ENCODE measurements at regions not wholly inside any gene's neighbourhood (a gene's known extent, or its start where the extent isn't known, plus 50 kb on each side); places are given as distances from the start of the nearest gene placed in this dataset.
"Not testable (repeated sequence)": the region's sequence is repeated elsewhere in the genome, so short reads cannot be mapped to it uniquely, and the experiment has no call there.

- DNase-seq, result no peak
Measured at GRCh38 chr1:83508485-83509151, 490.3 kb downstream of the TTLL7 start.

DNA sequence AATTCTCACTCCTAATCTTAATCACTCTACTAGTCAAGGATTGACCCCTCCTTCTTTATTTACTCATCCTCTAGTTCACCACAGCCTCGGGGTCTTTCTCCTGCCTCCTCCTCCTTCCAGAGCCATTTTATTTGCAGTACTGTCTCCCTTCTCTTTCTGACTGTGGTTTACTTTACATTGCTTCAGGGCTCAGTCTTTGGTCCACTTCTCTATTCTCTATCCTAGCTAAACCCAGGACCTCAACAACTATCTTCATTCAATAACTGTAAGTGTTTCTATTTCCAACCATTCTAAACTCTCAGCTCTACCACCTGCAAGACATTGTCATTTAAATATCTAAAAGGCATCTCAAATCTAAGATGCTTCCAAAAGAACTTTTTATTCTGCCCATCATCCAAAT, 493.8 kb downstream of the TTLL7 start:
- DNase-seq, result no peak

DNA sequence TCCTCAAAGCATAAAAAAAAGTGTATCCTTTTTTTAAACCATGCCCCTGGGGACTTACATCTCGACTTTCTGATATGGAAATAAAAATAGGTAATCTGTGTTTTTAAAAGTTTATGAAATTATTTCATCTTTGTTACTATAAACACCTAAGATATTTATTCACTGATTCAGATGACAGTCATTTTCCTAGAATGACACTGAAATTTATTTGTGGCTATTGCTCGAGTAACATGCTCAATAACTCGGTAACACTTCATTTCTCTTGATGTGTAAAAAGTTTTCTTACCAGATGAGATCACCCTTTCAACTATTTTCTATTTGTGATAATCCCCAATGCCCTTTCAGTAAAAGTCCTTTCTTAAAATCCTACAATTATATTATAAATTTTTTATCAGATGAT, 495.8 kb downstream of the TTLL7 start:
- DNase-seq, result no peak

GRCh38 chr1:83500987-83501591, 497.8 kb downstream of the TTLL7 start:
- DNase-seq, result no peak

DNA sequence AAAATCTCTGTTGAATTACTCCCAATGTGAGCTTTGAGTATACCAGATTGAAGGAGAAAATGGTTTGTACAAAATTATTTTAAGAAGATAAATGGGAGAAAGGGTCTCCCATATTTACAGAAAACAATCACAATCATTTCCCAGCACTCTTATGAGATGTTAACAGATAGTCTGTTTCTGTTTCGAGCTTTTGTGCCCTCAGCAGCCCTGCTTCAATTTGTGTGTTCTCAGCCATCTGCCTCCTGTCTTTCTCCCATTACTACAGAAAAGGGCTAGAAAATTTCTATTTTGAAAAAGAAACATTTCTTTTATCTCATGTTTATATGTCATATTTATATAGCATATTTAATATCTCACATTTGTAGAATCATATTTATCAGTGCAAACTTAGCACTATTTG, 498.4 kb downstream of the TTLL7 start:
- DNase-seq, result no peak

DNA sequence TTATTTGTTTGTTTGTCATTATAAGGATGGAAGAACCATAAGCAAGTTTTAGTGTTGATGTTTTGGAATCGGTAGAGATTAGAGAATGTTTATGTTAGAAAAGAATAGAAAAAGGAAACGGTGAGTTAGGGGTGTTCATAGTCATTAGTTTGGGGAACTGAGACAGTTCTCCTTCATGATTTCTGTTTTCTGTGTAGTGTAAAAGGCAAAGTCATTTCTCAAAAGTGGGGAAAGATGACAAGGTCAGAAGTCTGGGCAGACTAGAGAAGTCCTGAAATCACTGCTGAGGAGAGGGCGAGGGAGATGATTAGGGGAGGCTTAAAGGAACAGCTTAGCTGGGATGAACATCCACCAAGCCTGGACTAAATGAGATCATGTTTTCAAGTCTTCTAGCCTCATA, 498.9 kb downstream of the TTLL7 start:
- DNase-seq, result no peak

DNA sequence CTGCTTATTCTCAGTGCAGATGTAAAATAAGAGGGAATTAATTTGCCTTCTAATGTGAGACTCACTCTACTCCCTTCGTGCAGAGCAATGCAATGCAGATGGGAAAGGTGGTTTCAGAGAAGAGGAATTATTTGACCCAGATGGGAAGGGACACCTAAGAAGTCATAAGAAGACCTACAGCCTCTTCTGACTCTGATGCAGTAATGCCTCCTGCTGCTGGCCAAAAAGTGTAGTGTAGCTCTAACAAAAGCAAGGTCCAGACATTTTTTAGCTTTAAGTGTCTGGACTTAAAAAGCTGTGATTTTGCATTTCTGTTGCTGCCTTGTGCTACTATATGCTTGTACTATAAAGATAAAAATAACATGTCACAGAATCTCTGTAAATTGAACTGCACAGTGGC, 501.4 kb downstream of the TTLL7 start:
- no peak for DNase-seq

DNA sequence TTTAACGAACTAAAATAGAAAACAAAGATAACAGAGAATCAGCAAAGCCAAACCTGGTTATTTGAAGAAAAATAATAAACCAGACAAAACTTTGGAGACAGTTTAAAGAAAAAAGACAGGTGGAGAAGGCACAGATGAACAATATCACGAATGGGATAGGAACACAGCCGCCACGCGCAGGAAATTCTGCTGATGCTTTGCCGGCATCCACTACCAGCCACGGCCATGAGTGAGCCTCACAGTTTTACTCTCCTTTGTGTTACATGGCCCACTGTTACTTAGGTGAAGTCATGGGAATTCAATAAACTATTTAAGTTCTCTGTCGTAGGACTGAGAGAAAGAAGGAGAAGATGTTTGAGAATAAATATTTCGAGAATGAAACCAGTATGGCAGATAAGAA, 503.4 kb downstream of the TTLL7 start:
- no peak for DNase-seq

GRCh38 chr1:83493633-83494032, 505.3 kb downstream of the TTLL7 start:
- DNase-seq, result no peak

- DNase-seq, result no peak
Measured at GRCh38 chr1:83491930-83492329, 507.0 kb downstream of the TTLL7 start.

DNA sequence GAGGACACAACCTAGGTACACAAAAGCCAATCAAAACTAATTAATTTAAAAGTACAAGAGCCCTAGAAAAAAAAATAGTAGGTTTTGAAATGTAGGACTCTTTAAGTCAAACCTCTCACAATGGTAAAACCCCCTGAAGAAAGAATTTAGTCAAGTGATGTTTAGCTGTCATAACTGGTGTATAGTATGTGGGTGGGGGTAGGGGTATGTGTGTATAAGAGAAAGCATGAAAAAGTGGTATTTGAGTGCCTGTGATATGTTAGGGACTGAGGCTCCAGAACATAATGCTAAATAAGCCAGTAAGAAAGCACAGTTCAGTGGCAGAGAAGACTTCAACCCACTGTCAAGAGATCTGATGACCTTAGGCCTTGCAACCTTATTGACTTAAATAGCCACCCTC, 507.9 kb downstream of the TTLL7 start:
- DNase-seq, result no peak

DNA sequence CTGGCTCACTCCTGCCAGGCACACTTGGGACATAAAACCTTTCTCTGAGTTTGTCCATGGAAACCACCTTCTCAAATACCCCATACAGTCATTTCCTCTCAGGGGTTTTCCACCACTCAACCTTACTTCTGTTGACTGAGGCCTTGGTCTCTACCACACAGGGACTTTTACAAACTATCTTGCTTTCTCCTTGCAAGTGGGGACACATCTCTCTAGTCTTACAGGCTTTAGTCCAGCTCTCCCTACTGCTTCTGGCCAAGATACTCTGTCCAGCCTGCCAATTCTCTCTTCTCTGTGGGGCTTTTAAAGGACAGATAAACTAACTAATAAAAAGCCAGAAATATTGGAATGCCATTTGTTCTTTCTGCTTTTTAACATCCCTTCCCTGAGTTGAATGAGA, 510.8 kb downstream of the TTLL7 start:
- not testable (repeated sequence) for DNase-seq

DNA sequence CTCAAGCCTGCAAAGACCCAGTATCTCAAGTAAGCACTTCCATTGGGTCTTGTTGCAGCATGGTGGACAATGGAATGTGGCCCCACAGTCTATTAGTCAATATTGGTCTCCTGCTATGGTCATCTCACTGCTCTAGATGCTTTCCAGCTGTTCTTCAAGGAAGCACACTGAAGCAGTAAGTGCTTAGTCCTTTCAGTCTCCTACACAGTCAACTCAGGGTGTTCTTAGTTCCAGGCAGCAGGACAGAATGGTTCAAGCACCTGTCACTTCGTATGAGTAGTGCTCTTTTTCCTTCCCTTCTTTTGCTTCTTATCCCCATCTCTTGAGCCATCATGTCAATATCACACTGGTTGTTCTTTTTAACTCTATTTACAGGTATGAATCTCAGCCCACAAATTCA, 511.5 kb downstream of the TTLL7 start:
- DNase-seq, result not testable (repeated sequence)

DNA sequence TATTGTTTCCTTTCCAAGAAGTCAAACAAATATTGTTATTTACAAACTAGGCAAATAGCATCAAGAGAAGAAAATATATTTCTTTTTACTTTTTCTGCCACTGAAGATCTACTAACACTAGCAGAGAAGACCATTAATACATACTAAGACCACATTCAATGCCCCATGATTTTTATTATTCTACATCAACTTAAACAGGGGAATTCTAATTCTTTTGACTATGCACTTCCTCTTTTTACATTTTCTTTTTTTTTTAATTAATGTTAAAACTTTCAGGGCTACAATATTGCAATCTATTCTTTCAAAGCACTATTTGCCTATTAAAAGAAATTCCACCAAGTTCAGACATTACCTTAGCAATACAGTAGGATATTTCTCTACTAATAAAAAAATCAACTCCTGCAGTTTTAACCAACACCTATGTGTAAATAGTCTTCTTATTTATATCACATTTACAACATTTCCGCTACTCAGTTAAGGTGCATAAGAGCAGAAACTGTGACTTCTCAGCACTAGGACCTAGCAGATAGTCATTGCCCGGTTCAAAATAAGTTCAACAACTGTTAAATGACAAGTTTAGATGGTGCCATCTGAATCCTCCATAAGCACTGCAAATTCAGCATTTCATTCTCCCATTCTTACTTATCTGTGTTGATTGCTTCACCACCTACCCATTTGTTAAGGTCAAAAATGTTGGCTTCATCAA, 513.5 kb downstream of the TTLL7 start:
- DNase-seq, result not testable (repeated sequence)

DNA sequence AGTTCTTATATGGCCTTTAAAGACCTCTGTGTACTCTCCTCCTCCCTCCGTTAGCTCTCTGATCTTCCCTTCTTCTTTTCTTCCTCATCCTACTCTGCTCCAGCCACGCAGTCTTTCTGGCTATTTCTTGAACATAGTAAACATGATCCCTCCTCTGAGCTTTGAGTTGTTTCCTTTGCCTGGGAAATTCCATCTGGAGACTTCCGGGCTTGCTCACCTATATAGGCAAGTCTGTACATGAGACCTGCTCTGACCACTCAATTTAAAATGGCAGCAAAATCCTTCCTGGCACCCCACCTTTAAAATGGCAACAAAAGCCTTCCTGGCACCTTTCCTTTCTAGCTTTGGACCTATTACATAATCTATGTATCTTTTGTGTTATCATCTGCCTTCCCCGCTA, 517.6 kb downstream of the TTLL7 start:
- DNase-seq, result not testable (repeated sequence)

GRCh38 chr1:83479591-83480239, 519.2 kb downstream of the TTLL7 start:
- not testable (repeated sequence) for DNase-seq

DNA sequence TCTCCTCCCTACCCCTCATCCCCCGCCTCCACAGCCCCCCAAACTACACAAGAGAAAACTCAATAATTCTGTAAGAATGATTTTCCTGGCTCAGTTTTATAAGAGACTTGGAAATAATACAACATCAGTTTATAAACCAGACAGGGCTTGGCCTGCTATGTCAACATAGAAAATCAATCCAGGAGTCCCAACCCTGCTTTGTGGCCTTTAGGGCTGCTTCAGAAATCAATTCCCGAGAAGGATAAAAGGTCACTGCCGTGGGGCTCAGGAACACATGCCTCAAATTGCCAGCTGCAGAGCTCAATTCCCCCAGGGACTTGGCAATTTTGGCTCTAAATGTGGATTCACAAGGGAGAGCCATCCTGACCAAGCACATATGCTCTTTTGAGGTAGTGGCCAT, 520.8 kb downstream of the TTLL7 start:
- not testable (repeated sequence) for DNase-seq

DNA sequence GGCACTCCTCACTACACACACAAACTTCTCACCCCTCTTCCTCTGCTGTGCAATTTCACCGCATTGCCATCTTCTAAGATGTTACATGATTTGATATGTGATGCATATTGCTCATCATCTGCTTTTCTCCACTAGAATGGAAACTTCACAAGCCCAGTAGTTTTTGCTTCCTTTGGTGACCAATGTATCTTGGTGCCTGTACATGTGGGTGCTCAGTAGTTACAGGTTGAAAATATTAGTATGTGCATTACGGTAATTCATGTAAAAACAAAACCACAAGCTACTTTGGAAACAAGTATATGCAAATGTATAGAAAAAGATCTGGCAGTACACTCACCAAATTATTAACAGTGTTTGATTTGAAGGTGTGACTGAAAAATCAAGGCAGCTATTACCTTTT, 522.4 kb downstream of the TTLL7 start:
- not testable (repeated sequence) for DNase-seq

DNA sequence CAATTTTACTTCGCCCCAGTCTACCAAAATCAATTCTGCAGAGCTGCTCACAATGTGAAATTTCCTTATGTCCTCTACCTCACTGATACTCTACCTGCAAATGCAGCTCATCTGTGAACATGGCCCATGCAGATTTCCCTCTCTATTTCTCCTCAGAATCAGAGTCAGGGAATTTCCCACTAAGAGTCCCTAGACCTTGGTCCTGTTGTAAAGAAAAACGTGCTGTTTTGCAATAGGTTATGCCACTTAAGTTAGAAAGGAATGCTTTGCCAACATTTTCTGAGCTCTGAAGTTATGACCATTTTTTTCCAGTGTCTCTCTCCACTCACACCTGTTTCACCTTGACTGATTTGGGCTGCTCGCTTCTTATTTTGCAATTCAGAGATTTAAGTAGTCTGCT, 524.0 kb downstream of the TTLL7 start:
- not testable (repeated sequence) for DNase-seq

DNA sequence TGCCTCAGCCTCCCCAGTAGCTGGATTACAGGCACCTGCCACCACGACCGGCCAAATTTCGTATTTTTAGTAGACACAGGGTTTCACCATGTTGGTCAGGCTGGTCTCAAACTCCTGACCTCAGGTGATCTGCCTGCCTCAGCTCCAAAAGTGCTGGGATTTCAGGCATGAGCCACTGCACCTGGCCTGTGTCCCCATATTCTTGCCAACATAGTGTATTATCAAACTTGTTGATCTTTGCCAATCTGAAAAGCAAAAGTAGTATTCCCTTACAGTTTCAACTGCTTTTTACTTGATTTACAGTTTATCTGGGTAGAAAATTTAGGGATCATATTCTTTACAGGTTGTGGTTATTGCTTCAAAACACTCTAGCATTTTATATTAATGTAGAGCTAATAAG, 524.9 kb downstream of the TTLL7 start:
- DNase-seq, result not testable (repeated sequence)

DNA sequence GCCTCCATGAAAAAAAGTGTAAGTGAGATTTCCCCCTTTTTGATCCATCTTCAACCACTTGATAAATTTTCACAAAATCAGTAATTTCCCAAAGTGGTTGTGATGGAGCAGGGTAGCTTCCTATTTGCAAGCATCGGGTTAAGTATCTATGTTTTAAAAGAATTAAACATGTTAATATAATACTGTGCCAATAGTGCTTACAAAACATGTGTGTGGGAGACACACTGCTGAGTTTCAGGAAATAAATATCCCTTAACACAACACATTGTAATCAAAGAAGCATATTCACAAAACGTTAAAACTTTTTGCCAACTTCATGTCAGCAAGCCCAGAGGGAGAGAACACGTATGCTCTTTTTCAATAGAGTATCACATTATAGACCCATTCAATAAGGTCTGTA, 526.9 kb downstream of the TTLL7 start:
- DNase-seq, result not testable (repeated sequence)

- DNase-seq, result not testable (repeated sequence)
Measured at GRCh38 chr1:83471272-83471671, 527.7 kb downstream of the TTLL7 start.

- not testable (repeated sequence) for DNase-seq
Measured at GRCh38 chr1:83468336-83468735, 530.6 kb downstream of the TTLL7 start.
